ENCODE measurements at regions not wholly inside any gene's neighbourhood (a gene's known extent, or its start where the extent isn't known, plus 50 kb on each side); places are given as distances from the start of the nearest gene placed in this dataset.

GRCh38 chr13:70889163-70889562 is 780.9 kb upstream of the KLHL1 start:
- H3K9me3 ChIP-seq, result peaks cover 0 to 8% (median 0%) of the 10 kb centered on the region in 11 donors
- no peak for DNase-seq
- TF ChIP-seq, protein P1, sequence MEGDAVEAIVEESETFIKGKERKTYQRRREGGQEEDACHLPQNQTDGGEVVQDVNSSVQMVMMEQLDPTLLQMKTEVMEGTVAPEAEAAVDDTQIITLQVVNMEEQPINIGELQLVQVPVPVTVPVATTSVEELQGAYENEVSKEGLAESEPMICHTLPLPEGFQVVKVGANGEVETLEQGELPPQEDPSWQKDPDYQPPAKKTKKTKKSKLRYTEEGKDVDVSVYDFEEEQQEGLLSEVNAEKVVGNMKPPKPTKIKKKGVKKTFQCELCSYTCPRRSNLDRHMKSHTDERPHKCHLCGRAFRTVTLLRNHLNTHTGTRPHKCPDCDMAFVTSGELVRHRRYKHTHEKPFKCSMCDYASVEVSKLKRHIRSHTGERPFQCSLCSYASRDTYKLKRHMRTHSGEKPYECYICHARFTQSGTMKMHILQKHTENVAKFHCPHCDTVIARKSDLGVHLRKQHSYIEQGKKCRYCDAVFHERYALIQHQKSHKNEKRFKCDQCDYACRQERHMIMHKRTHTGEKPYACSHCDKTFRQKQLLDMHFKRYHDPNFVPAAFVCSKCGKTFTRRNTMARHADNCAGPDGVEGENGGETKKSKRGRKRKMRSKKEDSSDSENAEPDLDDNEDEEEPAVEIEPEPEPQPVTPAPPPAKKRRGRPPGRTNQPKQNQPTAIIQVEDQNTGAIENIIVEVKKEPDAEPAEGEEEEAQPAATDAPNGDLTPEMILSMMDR (IDR thresholded peaks at IDR 0.05), result no peak
- no peak for ATAC-seq
- no peaks in the 10 kb centered on the region for H3K36me3 ChIP-seq
- no peaks in the 10 kb centered on the region for H3K4me1 ChIP-seq
- intact Hi-C loops (cut with DNase I), result no loop called here
- no peak overlapping the region for H3K27ac ChIP-seq
- no peaks in the 10 kb centered on the region for H3K27me3 ChIP-seq
- no peak overlapping the region for H3K4me3 ChIP-seq
- 86 to 89% methylated on average over 5 of the region's 5 CpGs for WGBS, 2 donors

GRCh38 chr13:70884196-70884595 is 775.9 kb upstream of the KLHL1 start:
- TF ChIP-seq, protein P1 (IDR thresholded peaks at IDR 0.05), result no peak
- Histone ChIP-seq H3K9me3 (peaks cover 0 to 14% (median 0%) of the 10 kb centered on the region in 11 donors), H3K36me3 (no peaks in the 10 kb centered on the region), H3K27ac (no peak overlapping the region), H3K4me1 (no peaks in the 10 kb centered on the region), H3K27me3 (no peaks in the 10 kb centered on the region), H3K4me3 (no peak overlapping the region)
- ATAC-seq, result no peak
- WGBS, 2 donors, result 52 to 55% methylated on average over 2 of the region's 2 CpGs
- DNase-seq, result no peak
- intact Hi-C loops (cut with DNase I), result no loop called here

GRCh38 chr13:70874636-70875035 is 766.4 kb upstream of the KLHL1 start:
- peaks cover 0 to 4% (median 0%) of the 10 kb centered on the region in 11 donors for H3K9me3 ChIP-seq
- ATAC-seq (no peak), DNase-seq (no peak)
- TF ChIP-seq, protein P1 (IDR thresholded peaks at IDR 0.05), result no peak
- no peak overlapping the region for H3K27ac ChIP-seq
- no peaks in the 10 kb centered on the region for H3K4me1 ChIP-seq
- intact Hi-C loops (cut with DNase I), result no loop called here
- no peak overlapping the region for H3K4me3 ChIP-seq
- WGBS, 2 donors, result 66 to 69% methylated on average over 3 of the region's 3 CpGs
- H3K27me3 ChIP-seq, result no peaks in the 10 kb centered on the region
- no peaks in the 10 kb centered on the region for H3K36me3 ChIP-seq

DNA sequence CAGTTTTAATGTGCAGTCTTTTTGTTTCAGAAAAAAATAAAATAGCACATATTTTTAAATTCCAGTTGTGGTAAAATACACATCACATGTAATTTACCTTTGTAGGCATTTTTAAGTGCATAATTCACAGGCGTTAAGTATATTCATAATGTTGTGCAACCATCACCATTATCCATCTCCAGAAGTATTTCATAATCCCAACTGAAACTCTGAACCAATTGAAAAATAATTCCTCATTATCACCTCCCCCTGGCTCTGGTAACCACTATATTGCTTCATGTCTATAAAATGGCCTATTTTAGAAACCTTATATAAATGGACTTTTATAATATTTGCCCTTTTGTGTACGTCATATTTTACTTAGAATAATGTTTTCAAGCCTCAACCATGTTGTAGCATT is 756.5 kb upstream of the KLHL1 start:
- DNase-seq (no peak), ATAC-seq (no peak)
- no peaks in the 10 kb centered on the region for H3K27me3 ChIP-seq
- H3K36me3 ChIP-seq, result no peaks in the 10 kb centered on the region
- no peak overlapping the region for H3K4me3 ChIP-seq
- no peak overlapping the region for H3K27ac ChIP-seq
- WGBS, 2 donors, result 83 to 88% methylated on average over 2 of the region's 2 CpGs
- peaks cover 0 to 17% (median 3%) of the 10 kb centered on the region in 11 donors for H3K9me3 ChIP-seq
- TF ChIP-seq, protein P1 (IDR thresholded peaks at IDR 0.05), result no peak
- intact Hi-C loops (cut with DNase I), result no loop called here
- no peaks in the 10 kb centered on the region for H3K4me1 ChIP-seq
